Dermis blood vessel endothelial cell (primary cell): ENCODE measurements at regions not wholly inside any gene's neighbourhood (a gene's known extent, or its start where the extent isn't known, plus 50 kb on each side); places are given as distances from the start of the nearest gene placed in this dataset.

Experiments used
- DNase-seq: peaks from one replicate; pipeline ENCODE4 v3.0.0; 2010

DNA sequence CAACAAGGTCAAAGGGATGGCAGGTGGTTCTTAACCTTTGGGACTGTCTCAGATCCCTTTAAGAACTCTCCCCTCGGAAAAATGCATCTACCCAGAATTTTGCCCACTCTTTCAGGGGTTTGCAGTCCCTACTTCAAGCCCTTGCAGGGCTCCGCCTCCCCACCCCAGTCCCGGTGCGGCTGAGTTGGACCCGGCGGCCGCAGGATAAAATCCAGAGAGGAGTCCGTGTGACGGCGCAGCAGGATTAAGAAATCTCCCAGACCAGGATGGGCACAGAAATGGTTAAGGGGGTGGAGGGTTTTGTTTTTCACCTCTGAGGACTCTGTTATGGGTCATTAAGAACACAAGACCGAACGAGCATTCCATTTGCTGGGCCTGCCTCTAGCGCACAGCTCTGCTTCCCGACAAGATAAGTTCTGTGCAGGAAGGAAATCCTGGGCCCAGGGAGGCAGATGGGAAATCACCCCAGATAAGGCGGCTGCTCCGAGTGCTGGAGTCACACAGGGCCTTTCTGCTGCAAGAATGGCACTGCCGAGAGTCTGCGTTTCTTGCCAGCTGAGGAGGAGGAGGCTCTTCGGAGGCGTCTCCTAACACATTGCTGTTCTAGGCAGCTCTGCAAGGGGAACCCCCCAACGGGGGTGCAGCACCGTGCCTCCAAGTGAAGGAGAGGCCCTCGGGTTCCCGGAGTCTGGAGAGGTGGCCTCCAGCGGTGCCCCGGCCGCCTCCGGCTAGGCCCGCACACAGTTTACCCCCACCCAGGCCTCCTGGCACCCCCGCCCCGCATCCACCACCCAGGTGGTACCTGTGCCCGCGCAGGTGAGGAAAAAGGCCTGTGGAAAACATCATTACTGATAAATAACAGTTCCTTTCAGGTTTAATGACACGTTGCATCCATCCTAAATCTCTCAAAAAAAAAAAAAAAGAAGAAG, 277.6 kb downstream of the BCOR start:
- DNase-seq = no peak

DNA sequence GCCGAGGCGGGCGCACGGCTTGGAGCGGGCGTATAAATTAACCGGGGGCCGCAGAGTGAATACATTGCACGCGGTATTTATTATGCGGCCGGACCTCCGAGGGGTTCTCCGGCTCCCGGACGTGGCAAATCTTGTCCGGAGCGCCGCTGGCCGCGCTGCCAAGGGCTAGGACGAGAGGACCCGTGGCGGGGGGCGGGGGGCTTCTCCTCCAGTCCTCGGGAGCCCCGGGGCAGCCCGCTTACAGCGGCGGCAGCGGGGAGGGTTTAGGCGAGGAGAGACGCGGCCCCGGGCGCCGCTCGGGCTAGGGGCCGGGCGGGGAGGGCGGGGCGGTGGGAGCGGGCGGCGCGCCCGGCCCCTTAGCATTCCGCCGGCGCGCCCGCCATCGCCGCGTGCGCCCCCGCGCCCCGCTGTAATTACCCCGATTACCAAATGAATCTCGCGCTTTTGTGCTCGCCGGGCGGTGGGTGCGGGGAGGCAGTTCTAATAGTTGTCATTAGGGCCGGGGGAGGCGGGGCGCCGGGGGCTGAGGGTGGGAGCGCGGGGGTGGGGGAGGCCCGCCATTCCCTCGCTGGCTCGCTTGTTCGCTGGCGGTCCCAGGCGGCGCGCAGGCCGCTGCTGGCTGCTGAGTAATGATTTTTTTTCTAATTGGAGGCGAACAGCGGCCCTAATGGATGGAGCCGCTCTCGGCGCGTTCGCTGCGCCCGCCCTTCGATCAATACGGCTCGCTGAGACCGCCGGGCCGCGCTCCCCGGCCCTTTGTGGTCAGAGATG, 276.6 kb downstream of the BCOR start:
- DNase-seq = peak; percentile 41

DNA sequence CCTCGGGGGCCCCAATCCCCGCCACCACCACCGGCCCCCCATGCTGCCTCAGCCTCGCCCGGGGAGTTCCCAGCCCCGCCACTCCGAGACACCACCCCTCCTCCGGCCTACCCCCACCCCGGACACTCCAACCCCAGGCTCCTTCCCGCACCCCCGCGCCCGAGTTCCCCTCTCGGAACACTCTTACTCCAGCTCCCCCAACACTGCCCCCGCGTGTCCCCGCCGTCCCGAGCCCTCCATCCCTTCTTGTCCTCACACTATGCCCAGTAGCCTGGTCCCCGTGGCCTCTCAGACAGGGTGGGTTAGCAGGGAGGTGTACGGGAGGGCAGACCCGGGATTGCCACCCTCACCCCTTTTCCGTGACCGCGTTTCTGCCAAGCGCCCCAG, 276.1 kb downstream of the BCOR start:
- DNase-seq = no peak

DNA sequence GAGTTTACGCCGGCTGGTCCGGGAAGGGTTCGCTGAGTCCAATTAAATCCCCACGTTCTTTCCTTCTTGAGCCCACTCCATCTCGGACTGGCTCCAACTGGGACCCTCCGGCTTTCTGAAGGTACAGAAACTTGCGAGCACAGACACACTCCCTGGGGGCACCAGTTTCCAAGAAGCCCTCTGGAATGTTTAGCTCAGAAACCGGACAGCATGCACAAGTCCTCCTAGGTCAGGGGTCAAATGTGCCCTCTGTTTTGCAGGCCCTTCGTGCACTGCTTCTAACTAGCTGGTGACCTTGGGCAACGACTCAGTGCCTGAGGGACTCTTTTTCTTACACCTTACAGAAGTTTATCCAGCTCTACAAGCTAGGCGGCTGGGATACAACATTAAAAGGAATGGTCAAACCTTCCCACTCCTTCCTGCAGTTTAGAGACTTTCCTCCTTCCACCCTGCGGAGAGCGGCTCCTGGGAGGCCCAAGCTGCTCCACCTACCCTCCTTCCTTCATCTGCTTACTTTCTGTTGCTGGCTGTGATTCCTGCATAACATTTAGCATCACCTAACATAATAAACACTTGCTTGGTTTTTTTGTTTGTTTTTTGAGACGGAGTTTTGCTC, 275.5 kb downstream of the BCOR start:
- no peak for DNase-seq

DNA sequence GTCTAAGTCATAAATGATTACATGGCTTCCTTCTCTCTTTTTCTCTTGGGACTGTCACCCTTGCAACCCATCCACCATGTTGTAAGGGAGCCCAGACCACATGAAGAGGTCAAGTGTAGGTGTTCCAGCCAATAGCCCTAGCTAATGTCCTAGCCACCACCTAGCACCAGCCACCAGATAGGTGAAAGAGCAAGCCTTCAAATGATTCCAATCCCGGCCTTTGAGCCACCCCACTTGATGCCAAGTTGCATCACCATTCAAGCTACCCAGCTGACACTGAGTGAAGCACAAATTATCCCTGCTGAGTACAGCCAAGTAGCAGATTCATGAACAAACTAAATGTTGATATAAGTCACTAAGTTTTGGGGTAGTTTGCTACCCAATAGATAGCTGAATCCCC, 274.3 kb downstream of the BCOR start:
- no peak for DNase-seq

DNA sequence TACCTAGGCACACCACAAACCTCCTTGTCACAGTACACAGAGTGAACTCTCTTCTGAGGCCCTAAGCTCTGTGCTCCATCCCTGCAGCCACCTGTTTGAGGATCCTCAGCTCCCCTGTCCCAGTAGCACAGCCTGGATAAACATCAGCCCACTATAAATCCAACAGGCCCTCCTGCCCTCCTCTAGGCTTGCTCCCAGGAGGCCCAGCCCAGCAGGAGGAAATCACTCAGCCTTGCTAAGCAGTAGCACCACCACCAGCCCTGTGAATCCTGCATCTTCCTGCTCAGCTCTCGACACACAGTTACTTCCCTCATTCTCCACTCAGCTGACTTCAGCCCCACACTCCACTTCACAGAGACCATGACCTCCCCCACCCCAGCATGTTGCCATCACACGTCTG, 273.9 kb downstream of the BCOR start:
- DNase-seq = no peak

DNA sequence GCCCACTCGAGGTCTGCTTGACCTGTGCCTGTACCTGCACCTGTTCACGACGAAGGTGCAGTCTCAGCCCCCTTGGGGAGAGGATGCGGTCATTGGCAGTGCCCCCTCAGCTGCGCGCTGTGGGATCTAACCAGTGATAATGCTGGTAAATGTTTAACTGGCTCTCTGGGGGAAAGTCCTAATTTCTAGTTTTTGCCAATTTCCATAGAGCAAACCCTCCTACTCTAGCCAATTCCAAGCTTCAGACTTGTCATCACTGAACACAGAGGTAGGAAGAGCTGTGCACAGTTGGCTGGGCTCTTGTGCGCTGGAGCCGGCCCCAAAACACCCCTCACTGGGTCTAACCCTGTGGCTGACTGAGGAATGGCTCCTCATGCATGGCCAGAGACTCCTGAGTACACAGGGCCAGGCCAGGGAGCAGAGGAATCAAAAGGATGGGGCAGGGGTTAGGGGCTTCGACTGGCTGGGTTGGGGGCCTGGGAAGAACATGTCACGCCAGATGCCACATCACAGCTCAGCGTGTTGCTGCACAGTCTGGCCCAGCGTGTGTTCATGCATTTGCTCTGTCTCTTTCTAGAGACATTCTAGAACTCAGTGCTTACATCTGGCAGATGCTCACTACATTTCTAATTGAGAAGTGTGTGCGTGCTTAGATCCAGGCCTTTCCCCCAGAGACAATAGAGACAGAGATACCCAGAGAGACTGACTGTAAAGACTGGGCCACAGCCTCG, 270.8 kb downstream of the BCOR start:
- DNase-seq = no peak

DNA sequence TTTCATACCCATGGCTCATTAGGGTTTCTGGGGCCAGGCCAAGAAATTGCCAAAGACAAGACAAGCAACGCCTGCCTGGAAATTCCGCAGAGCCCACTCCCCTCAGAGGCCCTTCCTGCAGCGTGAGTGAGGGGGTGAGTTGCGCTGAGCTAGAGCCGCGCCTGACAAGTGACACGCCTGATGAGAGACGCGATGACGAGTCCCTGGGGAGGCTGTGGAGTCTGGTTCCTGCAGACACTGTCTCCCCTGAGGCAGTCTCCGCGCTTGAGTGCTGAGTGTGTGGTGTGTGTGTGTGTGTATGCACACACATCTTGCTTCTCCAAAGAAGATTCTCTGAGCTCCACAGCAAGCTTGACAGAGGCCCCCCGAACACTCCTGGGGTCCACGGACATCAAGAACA, 269.8 kb downstream of the BCOR start:
- DNase-seq = no peak

DNA sequence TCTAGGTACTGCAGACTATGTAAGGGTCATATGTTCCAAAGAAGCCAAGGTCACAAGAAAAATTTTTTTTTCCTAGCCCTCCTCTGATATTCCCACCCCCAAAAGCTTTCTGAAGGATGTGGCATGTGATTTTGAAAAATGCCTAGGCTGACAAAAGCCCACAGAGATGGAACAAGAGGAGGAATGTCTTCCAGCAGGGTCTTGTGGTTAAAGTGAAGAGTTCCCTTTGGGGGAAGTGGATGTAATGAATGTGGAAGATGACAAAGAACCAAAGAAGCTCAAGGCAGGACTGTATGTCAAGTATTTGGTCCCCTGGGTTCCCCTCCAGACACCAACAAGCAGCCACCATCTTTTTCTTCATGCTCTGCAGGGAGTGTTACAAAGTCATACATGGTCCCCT, 268.8 kb downstream of the BCOR start:
- no peak for DNase-seq

DNA sequence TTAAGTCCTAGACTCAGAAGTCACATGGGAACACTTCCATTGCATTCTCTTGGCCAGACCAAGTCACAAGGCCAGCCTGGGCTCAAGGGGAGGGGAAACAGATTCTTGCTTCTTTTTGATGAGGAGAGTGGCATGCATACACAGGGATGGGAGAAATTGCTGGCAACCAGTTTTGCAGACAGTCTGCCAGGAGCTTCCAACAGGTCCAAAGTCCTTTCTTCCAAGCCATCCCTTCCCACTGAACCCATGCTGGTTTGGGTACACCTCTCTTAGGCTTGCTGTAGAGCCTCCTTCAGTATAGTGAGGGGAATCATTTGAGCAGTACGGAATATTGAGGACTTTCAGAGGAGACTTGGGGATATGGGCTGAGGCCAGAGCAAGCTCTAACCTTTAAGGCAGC, 267.8 kb downstream of the BCOR start:
- no peak for DNase-seq

DNA sequence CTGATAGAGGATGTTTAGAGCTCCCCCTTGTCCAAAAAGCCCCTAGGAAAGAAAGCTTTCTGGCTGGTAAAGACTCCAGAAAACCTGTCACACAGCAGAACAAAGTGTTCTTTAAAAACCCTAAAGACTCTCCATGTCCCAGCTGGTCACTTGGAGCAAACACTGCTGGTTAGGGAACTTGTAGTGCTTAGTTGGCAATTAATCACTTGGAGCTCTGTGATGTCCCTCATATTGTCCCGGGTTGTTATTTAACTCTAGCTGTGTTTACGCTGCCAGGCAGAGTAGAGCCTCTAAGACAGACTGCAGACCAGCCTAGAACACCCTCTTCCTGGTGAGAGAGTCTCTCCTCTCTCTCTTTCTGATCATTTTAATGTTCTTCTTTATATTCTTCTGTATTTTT, 267.3 kb downstream of the BCOR start:
- DNase-seq = no peak

DNA sequence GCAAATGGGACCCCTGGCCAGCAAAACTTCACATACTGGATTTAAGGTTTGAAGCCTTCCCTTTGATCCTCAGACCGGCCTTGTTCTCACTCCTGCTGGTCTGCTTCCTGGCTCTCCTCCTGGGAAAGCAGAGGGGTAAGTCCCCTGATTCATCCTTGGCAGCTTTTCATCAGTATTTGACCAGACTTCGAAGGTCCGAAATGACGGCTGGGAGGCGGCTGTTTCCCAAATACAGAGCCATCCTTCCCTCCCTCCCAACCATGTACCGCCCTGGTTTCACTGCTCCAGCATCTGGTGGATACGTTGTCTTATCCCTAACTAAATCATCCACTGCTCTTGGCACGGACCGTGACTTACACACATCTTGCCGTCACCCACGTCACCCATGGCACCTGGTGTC, 265.5 kb downstream of the BCOR start:
- DNase-seq = no peak

DNA sequence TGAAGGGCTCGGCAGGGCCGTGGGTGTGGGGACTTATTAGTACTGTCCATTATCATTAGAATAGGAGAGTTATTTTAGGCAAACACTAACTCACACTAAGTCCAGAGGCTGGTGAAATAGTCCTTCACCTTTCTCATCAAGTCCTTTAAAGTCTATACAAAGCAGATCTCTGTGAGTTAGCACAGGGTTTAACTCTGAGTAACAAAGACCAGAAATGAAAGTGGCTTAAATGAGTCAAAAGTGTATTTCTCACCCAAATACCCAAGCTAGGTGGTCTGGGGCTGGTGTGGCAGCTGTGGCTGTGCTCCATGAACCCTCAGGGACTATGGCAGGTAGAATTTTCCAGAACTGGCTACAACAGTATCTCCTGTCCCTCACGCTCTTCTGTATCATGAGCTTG, 263.2 kb downstream of the BCOR start:
- DNase-seq = no peak

DNA sequence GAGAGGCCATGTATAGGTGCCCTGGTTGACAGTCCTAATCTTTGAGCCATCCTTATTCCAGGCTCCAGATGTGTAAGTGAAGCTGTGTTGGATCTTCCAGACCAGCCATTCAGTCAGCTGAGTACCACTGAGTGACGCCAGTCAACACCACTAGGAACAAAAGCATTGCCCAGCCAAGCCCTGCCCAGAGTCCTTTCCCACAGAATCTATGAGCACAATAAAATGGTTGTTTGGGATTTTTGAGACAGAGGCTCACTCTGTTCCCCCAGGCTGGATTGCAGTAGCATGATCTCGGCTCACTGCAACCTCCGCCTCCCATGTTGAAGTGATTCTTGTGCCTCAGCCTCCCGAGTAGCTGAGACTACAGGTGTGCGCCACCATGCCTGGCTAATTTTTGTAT, 262.5 kb downstream of the BCOR start:
- DNase-seq = no peak

DNA sequence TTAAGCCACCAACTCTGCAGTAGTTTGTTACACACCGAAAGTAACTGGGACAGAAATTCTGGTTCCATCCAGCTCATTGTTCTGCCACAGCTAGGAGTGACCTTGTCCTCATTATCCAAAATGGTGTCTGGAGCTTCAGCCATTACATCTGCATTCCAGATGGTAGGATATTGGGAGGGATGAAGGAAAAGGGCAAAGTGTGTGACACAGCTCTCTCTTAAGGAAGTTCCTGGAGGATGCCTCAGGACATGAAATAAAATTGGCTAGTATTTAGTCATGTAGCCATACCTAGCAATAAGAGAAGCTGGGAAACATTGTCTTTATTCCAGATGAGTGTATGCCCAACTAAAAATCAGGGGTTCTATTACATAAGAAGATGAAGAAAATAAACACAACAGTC, 262.0 kb downstream of the BCOR start:
- no peak for DNase-seq

DNA sequence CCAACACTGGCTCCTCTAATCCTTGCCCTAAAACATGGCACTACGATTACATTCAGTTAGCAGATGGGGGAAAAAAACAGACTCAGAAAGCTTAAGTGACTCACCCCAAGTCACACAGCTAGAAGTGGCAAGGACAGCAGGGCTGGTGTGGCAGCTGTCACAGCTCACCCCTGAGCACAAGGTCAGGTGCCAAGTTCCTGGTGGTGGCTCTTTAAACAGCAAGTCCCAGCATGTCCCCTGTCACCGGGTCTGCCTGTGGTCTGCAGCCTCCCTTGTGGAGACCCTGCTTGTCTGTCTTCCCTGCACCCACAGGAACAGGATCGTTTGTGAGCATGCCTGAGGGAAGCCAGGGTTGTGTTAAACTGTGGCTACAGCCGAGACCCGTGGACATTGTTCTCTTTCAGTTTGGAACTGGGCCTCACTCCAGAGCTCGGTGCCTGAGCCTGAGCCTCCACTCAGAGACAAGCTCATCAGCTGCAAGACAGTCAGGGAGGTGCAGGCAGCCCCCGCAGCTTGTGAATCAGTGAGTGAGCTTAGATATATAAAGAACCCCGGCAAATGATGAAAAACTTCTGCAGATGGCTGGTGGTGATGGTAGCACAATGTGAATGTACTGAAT, 260.8 kb downstream of the BCOR start:
- no peak for DNase-seq

DNA sequence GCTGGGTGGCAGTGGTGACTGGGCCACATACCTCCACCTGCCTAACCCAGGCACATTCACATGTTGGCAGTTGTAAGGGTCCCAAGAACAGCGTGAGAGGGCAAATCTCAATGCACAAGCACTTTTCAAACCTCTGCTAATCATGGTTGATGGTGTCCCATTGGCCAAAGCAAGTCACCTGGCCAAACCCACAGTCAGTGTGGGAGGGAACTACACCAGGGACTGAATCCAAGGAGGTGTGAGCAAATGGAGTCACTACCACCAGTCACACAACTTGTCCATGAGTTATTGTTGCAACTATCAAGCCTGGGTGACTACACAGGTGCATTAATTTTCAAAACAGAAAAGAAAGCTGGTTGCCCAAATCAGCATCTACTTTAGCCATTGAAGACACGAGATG, 260.1 kb downstream of the BCOR start:
- DNase-seq = no peak

DNA sequence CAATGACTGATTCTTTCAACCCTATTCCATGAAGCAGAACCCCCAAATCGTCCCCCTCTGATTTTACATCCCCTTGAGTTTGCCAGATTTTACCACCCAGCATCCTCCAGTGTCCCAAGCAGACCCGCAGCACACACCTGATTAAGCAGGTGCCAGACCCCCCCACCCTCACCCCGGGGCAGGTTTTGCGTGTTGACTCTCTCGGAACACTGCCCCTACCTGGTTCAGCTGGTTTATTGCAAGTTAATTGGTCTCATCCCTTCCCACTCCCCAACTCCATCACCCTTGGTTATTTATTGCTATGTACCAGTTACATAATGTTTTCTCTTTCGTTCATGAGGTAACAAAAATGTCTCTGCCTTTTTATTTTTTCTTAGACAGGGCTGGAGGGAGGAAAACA, 258.4 kb downstream of the BCOR start:
- no peak for DNase-seq

DNA sequence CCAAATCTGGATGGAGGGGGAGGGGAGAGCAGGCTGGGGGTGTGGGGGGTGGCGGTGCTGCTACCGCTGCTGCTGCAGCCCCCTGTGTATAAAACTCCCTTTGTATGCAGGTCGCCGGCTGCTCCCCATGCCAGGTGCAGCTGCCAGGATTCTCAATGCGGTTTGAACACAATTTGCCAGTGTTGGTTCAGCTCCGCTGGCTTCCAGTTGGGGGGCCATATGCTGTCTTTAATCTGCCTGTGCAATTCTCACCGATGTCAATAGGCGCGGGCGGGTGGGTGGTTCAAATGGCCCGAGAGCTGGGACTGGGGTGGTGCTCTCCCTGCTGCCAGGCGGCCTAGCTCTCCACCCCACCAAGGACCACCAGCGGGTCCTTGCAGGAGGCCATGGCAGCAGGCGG, 257.6 kb downstream of the BCOR start:
- DNase-seq = no peak

DNA sequence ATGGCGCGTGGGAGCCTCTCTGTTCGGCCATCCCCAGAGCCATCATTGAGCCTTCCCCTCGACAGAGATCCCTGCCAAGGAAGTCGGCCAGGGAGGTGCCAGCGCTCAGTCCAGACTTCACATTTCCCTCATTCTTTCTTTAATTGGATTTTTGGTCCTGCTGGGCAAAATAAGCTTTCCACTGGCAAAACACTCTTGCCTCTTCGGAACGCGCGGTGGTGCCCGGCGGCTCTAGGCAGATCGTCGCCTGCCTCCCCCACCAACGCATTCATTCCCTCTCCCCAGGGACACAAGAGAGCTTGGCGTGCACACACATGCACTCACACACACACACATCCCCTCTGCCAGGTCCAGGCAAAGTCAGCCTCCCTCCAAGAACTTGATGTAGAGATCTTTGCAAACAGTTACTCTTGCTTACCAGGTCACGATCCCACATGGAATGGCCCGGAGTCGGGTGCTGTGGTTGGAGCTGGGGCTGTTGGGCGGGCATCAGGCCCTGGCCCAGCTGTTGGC, 257.1 kb downstream of the BCOR start:
- no peak for DNase-seq

DNA sequence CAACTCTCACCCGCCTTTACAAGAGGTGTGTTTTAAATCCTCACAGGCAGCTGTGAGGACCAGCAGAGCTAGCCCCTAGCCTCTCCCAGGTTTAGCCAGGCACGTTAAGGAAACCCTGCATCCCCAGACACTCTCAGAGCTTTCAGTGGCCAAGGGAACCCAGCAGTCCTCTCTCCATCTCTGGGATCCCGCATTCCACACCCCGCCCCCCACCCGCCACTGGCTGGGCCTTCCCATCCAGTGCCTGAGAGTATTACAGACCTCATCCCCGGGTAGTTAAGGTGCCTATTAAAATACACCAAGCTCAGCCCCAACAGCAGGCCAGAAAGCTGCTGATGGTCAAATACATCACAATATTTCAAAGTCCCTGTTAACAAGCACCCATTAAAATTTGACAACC, 256.2 kb downstream of the BCOR start:
- no peak for DNase-seq

DNA sequence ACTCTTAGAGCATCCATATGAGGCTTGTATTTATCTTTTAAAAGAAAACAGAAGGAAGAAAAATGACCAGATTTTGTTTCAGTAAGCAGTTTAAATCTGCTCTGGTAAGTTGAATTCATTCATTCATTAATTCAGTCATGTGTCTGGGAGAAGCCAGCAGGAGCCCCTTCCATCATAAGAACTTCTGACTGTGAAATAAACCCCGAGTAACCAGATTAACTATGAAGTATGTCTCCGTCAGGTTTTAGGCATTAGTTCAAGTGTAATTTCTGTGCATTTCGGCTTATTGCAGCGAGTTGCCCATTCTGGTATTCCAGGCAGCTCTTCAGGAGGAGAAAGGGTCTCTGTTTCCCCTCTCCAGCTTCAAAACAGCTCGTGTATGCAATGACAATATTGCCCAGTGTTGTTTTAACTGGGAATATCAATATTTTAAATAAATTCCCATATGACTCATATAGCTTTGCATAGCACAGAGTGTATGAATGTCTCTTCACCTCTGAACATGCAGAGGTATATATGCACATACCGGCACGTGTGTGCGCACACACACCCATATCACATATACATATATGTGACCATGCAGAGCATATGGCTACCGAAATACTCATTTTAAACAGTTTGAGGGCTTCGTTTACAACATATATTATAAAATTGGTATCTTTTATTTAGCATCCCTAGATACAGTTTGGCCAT, 255.3 kb downstream of the BCOR start:
- DNase-seq = no peak
